ENCODE measurements at regions not wholly inside any gene's neighbourhood (a gene's known extent, or its start where the extent isn't known, plus 50 kb on each side); places are given as distances from the start of the nearest gene placed in this dataset.

- ATAC-seq (no peak), DNase-seq (ENCODE audit: low spot score) (no peak)
- peaks cover 24% of the 10 kb centered on the region for H3K4me1 Mint-ChIP-seq
- no peaks in the 10 kb centered on the region for H3K27me3 Mint-ChIP-seq (ENCODE audit: low read depth)
- no peaks in the 10 kb centered on the region for H3K36me3 Mint-ChIP-seq
- CTCF ChIA-PET = no interaction called here
- H3K4me3 Mint-ChIP-seq = no peak overlapping the region
- TF ChIP-seq NR3C1 (CRISPR knock-in tag; conservative IDR thresholded peaks at IDR 0.05; ENCODE audit: low read depth) = no peak
- TF ChIP-seq IRF2 (CRISPR knock-in tag; IDR thresholded peaks at IDR 0.05; ENCODE audit: borderline replicate concordance, low read depth) = no peak
- no peak for TF ChIP-seq ZNF263 (CRISPR knock-in tag; IDR thresholded peaks at IDR 0.05; ENCODE audit: low read depth)
- TF ChIP-seq ZNF219 (CRISPR knock-in tag; IDR thresholded peaks at IDR 0.05; ENCODE audit: borderline replicate concordance) = no peak
- no peak for TF ChIP-seq NR2C2 (CRISPR knock-in tag; IDR thresholded peaks at IDR 0.05)
- no peak for TF ChIP-seq AR (CRISPR knock-in tag; IDR thresholded peaks at IDR 0.05)
- TF ChIP-seq ATF1 (CRISPR knock-in tag; IDR thresholded peaks at IDR 0.05) = no peak
- H3K27ac Mint-ChIP-seq = 0 out of 2 replicates have a peak overlapping the region, but pooled peaks have one; percentile 8
- POLR2A ChIA-PET = no interaction called here
- no peaks in the 10 kb centered on the region for H3K9me3 Mint-ChIP-seq
Measured at GRCh38 chr20:6700563-6701329, 66.7 kb upstream of the BMP2 start.

- no peaks in the 10 kb centered on the region for H3K27me3 Mint-ChIP-seq (ENCODE audit: low read depth)
- H3K4me1 Mint-ChIP-seq = peaks cover 24% of the 10 kb centered on the region
Measured at GRCh38 chr20:6699921-6700562, 67.4 kb upstream of the BMP2 start.

GRCh38 chr20:6698723-6699122 lies 68.8 kb upstream of the BMP2 start:
- H3K27ac Mint-ChIP-seq = peak overlapping the region; percentile 87; the same call in 1 of the 2 replicates
- H3K4me3 Mint-ChIP-seq = no peak overlapping the region
- H3K27me3 Mint-ChIP-seq (ENCODE audit: low read depth) = no peaks in the 10 kb centered on the region
- no peak for DNase-seq (ENCODE audit: low spot score)
- H3K9me3 Mint-ChIP-seq = peaks cover 3% of the 10 kb centered on the region; the same call in 1 of the 2 replicates
- no peaks in the 10 kb centered on the region for H3K36me3 Mint-ChIP-seq
- no peak; the same call in 1 of the 2 replicates for ATAC-seq
- peaks cover 24% of the 10 kb centered on the region for H3K4me1 Mint-ChIP-seq
- POLR2A ChIA-PET = no interaction called here
- CTCF ChIA-PET = interaction anchor here (2.0 kb wide), 1 partner anchor 9 kb away, joined by 6 read pairs; no protein-coding TSS in a partner anchor
- no peak for TF ChIP-seq CTCF (IDR thresholded peaks at IDR 0.05)
- TF ChIP-seq CREB1 (CRISPR knock-in tag; IDR thresholded peaks at IDR 0.05) = no peak
- TF ChIP-seq OVOL2 (CRISPR knock-in tag; IDR thresholded peaks at IDR 0.05; ENCODE audit: borderline replicate concordance) = no peak
- TF ChIP-seq NR1H2 (CRISPR knock-in tag; IDR thresholded peaks at IDR 0.05) = no peak
- TF ChIP-seq JUN (CRISPR knock-in tag; IDR thresholded peaks at IDR 0.05) = no peak
- no peak for TF ChIP-seq ZSCAN18 (CRISPR knock-in tag; IDR thresholded peaks at IDR 0.05)

More at GRCh38 chr20:6699921-6700562, 67.4 kb upstream of the BMP2 start:
- POLR2A ChIA-PET = no interaction called here
- CTCF ChIA-PET = no interaction called here
- no peak for DNase-seq (ENCODE audit: low spot score)
- no peak overlapping the region for H3K27ac Mint-ChIP-seq
- peaks cover 2% of the 10 kb centered on the region; the same call in 1 of the 2 replicates for H3K9me3 Mint-ChIP-seq
- H3K4me3 Mint-ChIP-seq = no peak overlapping the region
- ATAC-seq = no peak
- no peaks in the 10 kb centered on the region for H3K36me3 Mint-ChIP-seq
- TF ChIP-seq ZNF425 (CRISPR knock-in tag; conservative IDR thresholded peaks at IDR 0.05) (no peak), ELF4 (CRISPR knock-in tag; IDR thresholded peaks at IDR 0.05; ENCODE audit: low read depth) (no peak), E2F5 (CRISPR knock-in tag; IDR thresholded peaks at IDR 0.05) (no peak), TEAD4 (CRISPR knock-in tag; IDR thresholded peaks at IDR 0.05) (no peak)
